ENCODE measurements at regions not wholly inside any gene's neighbourhood (a gene's known extent, or its start where the extent isn't known, plus 50 kb on each side); places are given as distances from the start of the nearest gene placed in this dataset.

GRCh38 chr6:153963352-153963751 is 75.7 kb upstream of the OPRM1 start:
- no peak for DNase-seq (ENCODE audit: low read depth, low spot score)
- H3K9me1 ChIP-seq (ENCODE audit: control insufficient read depth, extremely low read depth, insufficient read depth, low read length), result no peaks in the 10 kb centered on the region

GRCh38 chr6:153962555-153962954 is 76.5 kb upstream of the OPRM1 start:
- no peaks in the 10 kb centered on the region for H3K27me3 ChIP-seq (ENCODE audit: control insufficient read depth, extremely low read depth, insufficient read depth, low read length)
- no peak for FAIRE-seq
- no peak overlapping the region for H3K27ac ChIP-seq (ENCODE audit: control insufficient read depth, insufficient read depth, low read length)
- dilution Hi-C loops (cut with MboI; ENCODE audit: extremely low pct_ligation_motif_present, low sequenced_read_pairs), result no loop called here
- no peaks in the 10 kb centered on the region for H3K36me3 ChIP-seq (ENCODE audit: control insufficient read depth in 2 of 2, extremely low read depth in 1 of 2, insufficient read depth in 2 of 2, low read length in 2 of 2)
- H3K9ac ChIP-seq (ENCODE audit: control insufficient read depth, extremely low read depth, insufficient read depth, low read length), result no peak overlapping the region
- H3K4me3 ChIP-seq (ENCODE audit: control insufficient read depth in 2 of 3, extremely low read depth in 1 of 3, insufficient read depth in 2 of 3, low read depth in 1 of 3, low read length in 3 of 3), result no peak overlapping the region
- no peaks in the 10 kb centered on the region for H4K20me1 ChIP-seq (ENCODE audit: control insufficient read depth, extremely low read depth, insufficient read depth, low read length)
- no peak for DNase-seq (ENCODE audit: low read depth, low spot score)
- no peak for TF ChIP-seq EZH2 (IDR thresholded peaks at IDR 0.05; ENCODE audit: low read length)
- no peak for TF ChIP-seq CTCF (optimal IDR thresholded peaks at IDR 0.05 in 1 of 3, IDR thresholded peaks at IDR 0.05 in 1 of 3, conservative IDR thresholded peaks at IDR 0.05 in 1 of 3; ENCODE audit: extremely low read depth in 1 of 3, insufficient read depth in 2 of 3, low read length in 3 of 3)
- H3K9me1 ChIP-seq (ENCODE audit: control insufficient read depth, extremely low read depth, insufficient read depth, low read length), result no peaks in the 10 kb centered on the region
- H3K79me2 ChIP-seq (ENCODE audit: control insufficient read depth, insufficient read depth, low read length), result no peaks in the 10 kb centered on the region
- no peak overlapping the region for H3K4me2 ChIP-seq (ENCODE audit: control insufficient read depth, extremely low read depth, insufficient read depth, low read depth, low read length)
- no peaks in the 10 kb centered on the region for H3K9me3 ChIP-seq (ENCODE audit: control insufficient read depth, low read depth, low read length)
- no peaks in the 10 kb centered on the region for H3K4me1 ChIP-seq (ENCODE audit: control insufficient read depth, extremely low read depth, insufficient read depth, low read length)
- no peak overlapping the region for H2AFZ ChIP-seq (ENCODE audit: control insufficient read depth, low read length)

More at GRCh38 chr6:153963352-153963751, 75.7 kb upstream of the OPRM1 start:
- dilution Hi-C loops (cut with MboI; ENCODE audit: extremely low pct_ligation_motif_present, low sequenced_read_pairs), result no loop called here
- H3K4me1 ChIP-seq (ENCODE audit: control insufficient read depth, extremely low read depth, insufficient read depth, low read length), result no peaks in the 10 kb centered on the region
- H3K4me3 ChIP-seq (ENCODE audit: control insufficient read depth in 2 of 3, extremely low read depth in 1 of 3, insufficient read depth in 2 of 3, low read depth in 1 of 3, low read length in 3 of 3), result no peak overlapping the region
- H3K9ac ChIP-seq (ENCODE audit: control insufficient read depth, extremely low read depth, insufficient read depth, low read length), result no peak overlapping the region
- H4K20me1 ChIP-seq (ENCODE audit: control insufficient read depth, extremely low read depth, insufficient read depth, low read length), result no peaks in the 10 kb centered on the region
- H3K79me2 ChIP-seq (ENCODE audit: control insufficient read depth, insufficient read depth, low read length), result no peaks in the 10 kb centered on the region
- no peak overlapping the region for H3K27ac ChIP-seq (ENCODE audit: control insufficient read depth, insufficient read depth, low read length)
- FAIRE-seq, result no peak
- H3K27me3 ChIP-seq (ENCODE audit: control insufficient read depth, extremely low read depth, insufficient read depth, low read length), result no peaks in the 10 kb centered on the region
- H3K9me3 ChIP-seq (ENCODE audit: control insufficient read depth, low read depth, low read length), result no peaks in the 10 kb centered on the region
- no peak overlapping the region for H3K4me2 ChIP-seq (ENCODE audit: control insufficient read depth, extremely low read depth, insufficient read depth, low read depth, low read length)
- TF ChIP-seq CTCF (optimal IDR thresholded peaks at IDR 0.05 in 1 of 3, IDR thresholded peaks at IDR 0.05 in 1 of 3, conservative IDR thresholded peaks at IDR 0.05 in 1 of 3; ENCODE audit: extremely low read depth in 1 of 3, insufficient read depth in 2 of 3, low read length in 3 of 3), result no peak
- no peak for TF ChIP-seq EZH2 (IDR thresholded peaks at IDR 0.05; ENCODE audit: low read length)
- H3K36me3 ChIP-seq (ENCODE audit: control insufficient read depth in 2 of 2, extremely low read depth in 1 of 2, insufficient read depth in 2 of 2, low read length in 2 of 2), result no peaks in the 10 kb centered on the region
- H2AFZ ChIP-seq (ENCODE audit: control insufficient read depth, low read length), result no peak overlapping the region

Measured in keratinocyte (primary cell).